ENCODE measurements at regions not wholly inside any gene's neighbourhood (a gene's known extent, or its start where the extent isn't known, plus 50 kb on each side); places are given as distances from the start of the nearest gene placed in this dataset.

- no peak for DNase-seq (ENCODE audit: low read depth, low spot score)
- intact Hi-C loops (cut with micrococcal nuclease) = no loop called here
- Histone ChIP-seq H4K20me1 (ENCODE audit: insufficient read depth) (no peaks in the 10 kb centered on the region), H3K27me3 (ENCODE audit: insufficient read depth, low read length) (no peaks in the 10 kb centered on the region), H3K9me2 (ENCODE audit: insufficient read depth) (no peaks in the 10 kb centered on the region), H3K79me2 (ENCODE audit: insufficient read depth, low read length) (no peaks in the 10 kb centered on the region), H3K9ac (ENCODE audit: low read length) (no peak overlapping the region), H2AFZ (ENCODE audit: low read depth, low read length, poor library complexity, severe bottlenecking) (no peak overlapping the region), H3K9me3 (ENCODE audit: control insufficient read depth in 1 of 2, insufficient read depth in 1 of 2, low read depth in 1 of 2, low read length in 2 of 2) (peaks cover 5 to 8% of the 10 kb centered on the region in 2 experiments; a peak in 2 of 4 replicates), H3K4me3 (replicated peaks in 1 of 2; ENCODE audit: low read depth in 1 of 2, low read length in 2 of 2) (no peak overlapping the region), H3K27ac (ENCODE audit: low read depth, low read length) (no peak overlapping the region), H3K4me2 (ENCODE audit: low read length) (no peak overlapping the region), H3K4me1 (ENCODE audit: control insufficient read depth in 1 of 2, insufficient read depth in 2 of 2, low read length in 2 of 2) (no peaks in the 10 kb centered on the region), H3K36me3 (ENCODE audit: control insufficient read depth in 1 of 2, insufficient read depth in 2 of 2, low read length in 2 of 2) (no peaks in the 10 kb centered on the region)
- no peak for ATAC-seq
- CTCF ChIA-PET = no interaction called here
- BruUV-seq (replicated peaks) = no TSS peak
- RAD21 ChIA-PET (ENCODE audit: low non-redundant PET in 1 of 2, low total read pairs in 2 of 2, uncharacterized antibody in 2 of 2, unreplicated experiment in 2 of 2) = no interaction called here
- POLR2A ChIA-PET = no interaction called here
- TF ChIP-seq SP1 (IDR thresholded peaks at IDR 0.05; ENCODE audit: low read depth) (no peak), SRF (IDR thresholded peaks at IDR 0.05; ENCODE audit: low read depth) (no peak), EZH2phosphoT487 (IDR thresholded peaks at IDR 0.05; ENCODE audit: borderline replicate concordance) (no peak)
Measured at GRCh38 chr14:45793081-45793480, 540.1 kb upstream of the MIS18BP1 start.

GRCh38 chr14:45790293-45790692, 537.3 kb upstream of the MIS18BP1 start:
- Histone ChIP-seq H3K27ac (ENCODE audit: low read depth, low read length) (no peak overlapping the region), H4K20me1 (ENCODE audit: insufficient read depth) (no peaks in the 10 kb centered on the region), H3K9me2 (ENCODE audit: insufficient read depth) (no peaks in the 10 kb centered on the region), H3K79me2 (ENCODE audit: insufficient read depth, low read length) (no peaks in the 10 kb centered on the region), H3K9ac (ENCODE audit: low read length) (no peak overlapping the region), H3K4me2 (ENCODE audit: low read length) (no peak overlapping the region), H2AFZ (ENCODE audit: low read depth, low read length, poor library complexity, severe bottlenecking) (no peak overlapping the region), H3K4me3 (replicated peaks in 1 of 2; ENCODE audit: low read depth in 1 of 2, low read length in 2 of 2) (no peak overlapping the region), H3K27me3 (ENCODE audit: insufficient read depth, low read length) (no peaks in the 10 kb centered on the region), H3K36me3 (ENCODE audit: control insufficient read depth in 1 of 2, insufficient read depth in 2 of 2, low read length in 2 of 2) (no peaks in the 10 kb centered on the region), H3K9me3 (ENCODE audit: control insufficient read depth in 1 of 2, insufficient read depth in 1 of 2, low read depth in 1 of 2, low read length in 2 of 2) (peaks cover 9 to 18% of the 10 kb centered on the region in 2 experiments; a peak in 3 of 4 replicates), H3K4me1 (ENCODE audit: control insufficient read depth in 1 of 2, insufficient read depth in 2 of 2, low read length in 2 of 2) (no peaks in the 10 kb centered on the region)
- no peak for TF ChIP-seq CBX3 (IDR thresholded peaks at IDR 0.05; ENCODE audit: low read depth)
- no peak for TF ChIP-seq JUND (IDR thresholded peaks at IDR 0.05)
- no peak for TF ChIP-seq TCF7L2 (IDR thresholded peaks at IDR 0.05; ENCODE audit: borderline replicate concordance, extremely low read depth, insufficient read depth, insufficient read length)
- TF ChIP-seq SRF (IDR thresholded peaks at IDR 0.05; ENCODE audit: low read depth) = no peak
- no peak for TF ChIP-seq FOSL1 (IDR thresholded peaks at IDR 0.05; ENCODE audit: low read depth)
- no peak for TF ChIP-seq EZH2phosphoT487 (IDR thresholded peaks at IDR 0.05; ENCODE audit: borderline replicate concordance)
- no peak for TF ChIP-seq SIN3A (IDR thresholded peaks at IDR 0.05; ENCODE audit: low read depth)
- no peak for TF ChIP-seq MAX (IDR thresholded peaks at IDR 0.05)
- TF ChIP-seq CTCF (IDR thresholded peaks at IDR 0.05 in 2 of 3, conservative IDR thresholded peaks at IDR 0.05 in 1 of 3; ENCODE audit: borderline replicate concordance in 1 of 3, insufficient read depth in 1 of 3, low read depth in 2 of 3, low read length in 2 of 3) = no peak
- no peak for TF ChIP-seq ZFX (IDR thresholded peaks at IDR 0.05)
- no peak for TF ChIP-seq YY1 (IDR thresholded peaks at IDR 0.05; ENCODE audit: extremely low read depth, insufficient replicate concordance, low read depth, low read length)
- no peak for TF ChIP-seq ELF1 (IDR thresholded peaks at IDR 0.05; ENCODE audit: borderline replicate concordance, low read depth)
- no peak for TF ChIP-seq POLR2A (IDR thresholded peaks at IDR 0.05; ENCODE audit: borderline replicate concordance, extremely low read depth, insufficient read depth, insufficient read length)
- TF ChIP-seq EZH2 (IDR thresholded peaks at IDR 0.05) = no peak
- TF ChIP-seq ATF3 (IDR thresholded peaks at IDR 0.05) = no peak
- no peak for TF ChIP-seq CEBPB (IDR thresholded peaks at IDR 0.05; ENCODE audit: low read depth)
- TF ChIP-seq SP1 (IDR thresholded peaks at IDR 0.05; ENCODE audit: low read depth) = no peak
- ChIA-PET CTCF (no interaction called here), POLR2A (no interaction called here), RAD21 (ENCODE audit: low non-redundant PET in 1 of 2, low total read pairs in 2 of 2, uncharacterized antibody in 2 of 2, unreplicated experiment in 2 of 2) (no interaction called here)
- intact Hi-C loops (cut with micrococcal nuclease) = no loop called here
- ATAC-seq = no peak
- DNase-seq (ENCODE audit: low read depth, low spot score) = no peak
- no TSS peak for BruUV-seq (replicated peaks)
